SK-N-DZ (cell line): ENCODE measurements at regions not wholly inside any gene's neighbourhood (a gene's known extent, or its start where the extent isn't known, plus 50 kb on each side); places are given as distances from the start of the nearest gene placed in this dataset.

Experiments
- DNase-seq: peaks from one replicate; pipeline ENCODE4 v3.0.0-alpha.2; 2015; ENCODE audit warnings: low spot score

DNA sequence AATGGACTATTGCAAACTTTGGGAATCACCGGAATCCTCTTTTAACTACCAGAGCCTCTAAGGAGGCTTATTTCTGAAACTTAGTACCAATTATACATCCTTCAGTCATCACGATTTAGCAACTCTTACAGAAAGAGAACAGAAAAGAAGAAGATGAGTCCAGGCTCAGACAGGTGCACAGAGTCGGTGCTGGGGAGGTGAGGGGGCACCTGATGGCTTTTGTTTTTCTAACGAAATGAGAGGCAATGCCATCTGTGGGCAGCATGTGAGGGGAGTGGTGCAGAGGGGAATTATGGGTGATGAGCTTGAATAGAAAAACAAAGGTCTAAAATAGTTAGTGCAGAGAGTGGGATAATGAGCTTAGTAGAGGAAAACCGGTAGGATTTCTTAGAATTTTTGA, 522.6 kb downstream of the CMPK2 start:
- DNase-seq = no peak

DNA sequence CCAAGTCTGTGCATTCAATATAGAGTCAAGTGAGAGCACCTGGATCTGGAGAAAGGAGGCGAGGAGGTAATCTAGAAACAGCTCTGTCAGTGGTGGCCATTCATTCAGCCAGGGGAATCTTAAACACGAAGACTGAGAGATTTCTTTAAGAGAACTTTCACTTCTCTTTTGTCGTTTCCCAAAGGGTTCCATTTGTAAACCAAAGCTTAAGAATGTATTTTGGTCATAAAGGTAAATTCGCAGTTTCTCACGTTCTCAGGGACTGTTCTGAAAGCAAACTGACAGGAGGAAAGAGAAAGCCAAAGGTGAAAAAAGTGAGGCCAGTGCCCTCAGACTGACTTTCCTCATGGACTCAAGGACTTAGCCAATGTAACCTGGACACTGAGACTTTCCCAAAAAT, 513.5 kb downstream of the CMPK2 start:
- no peak for DNase-seq

DNA sequence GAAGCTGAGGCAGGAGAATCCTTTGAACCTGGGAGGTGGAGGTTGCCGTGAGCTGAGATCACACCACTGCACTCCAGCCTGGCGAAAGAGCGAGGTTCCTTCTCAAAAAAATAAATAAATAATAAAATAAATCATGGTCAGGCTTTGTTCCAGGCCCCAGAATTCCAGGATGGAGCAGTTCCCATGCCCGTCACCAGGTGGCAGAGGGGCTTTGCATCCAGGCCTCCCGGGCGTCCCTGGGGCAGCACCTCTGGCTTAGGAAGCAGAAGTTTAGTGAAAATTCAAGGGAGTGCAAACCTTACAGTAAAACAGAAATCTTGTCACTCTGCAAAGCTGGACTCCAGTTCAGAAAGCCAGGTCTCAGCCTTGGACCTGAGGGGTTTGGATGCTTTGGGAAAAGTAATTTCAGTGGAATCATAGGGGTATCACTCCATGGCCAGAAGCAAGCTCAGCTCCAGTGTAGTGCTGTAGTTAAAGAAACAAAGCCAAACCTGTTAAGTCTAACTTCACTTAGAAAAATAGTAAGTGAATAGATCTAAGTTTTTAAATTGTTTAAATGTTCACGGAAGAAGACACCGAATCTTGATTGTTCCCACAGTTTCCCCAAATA, 512.7 kb downstream of the CMPK2 start:
- peak; percentile 66 for DNase-seq

DNA sequence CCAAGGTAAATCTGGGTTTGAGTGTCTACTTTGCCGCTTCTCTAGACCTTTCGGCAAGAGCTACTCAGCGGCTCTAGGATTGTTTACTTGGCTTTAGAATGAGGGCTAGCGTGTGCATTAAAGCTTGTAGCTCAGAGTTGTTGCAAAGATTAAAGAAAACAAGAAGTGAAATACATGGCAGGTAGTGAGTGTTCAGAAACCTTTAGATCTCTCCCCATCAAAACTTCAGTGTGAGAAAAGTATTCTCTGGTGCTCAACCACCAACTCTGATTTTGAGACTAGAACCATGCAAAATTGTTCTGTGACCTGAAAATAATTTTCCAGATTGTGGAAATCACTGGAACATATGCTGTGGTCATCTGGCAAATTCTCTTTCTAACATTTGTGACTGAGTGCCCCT, 512.0 kb downstream of the CMPK2 start:
- no peak for DNase-seq

DNA sequence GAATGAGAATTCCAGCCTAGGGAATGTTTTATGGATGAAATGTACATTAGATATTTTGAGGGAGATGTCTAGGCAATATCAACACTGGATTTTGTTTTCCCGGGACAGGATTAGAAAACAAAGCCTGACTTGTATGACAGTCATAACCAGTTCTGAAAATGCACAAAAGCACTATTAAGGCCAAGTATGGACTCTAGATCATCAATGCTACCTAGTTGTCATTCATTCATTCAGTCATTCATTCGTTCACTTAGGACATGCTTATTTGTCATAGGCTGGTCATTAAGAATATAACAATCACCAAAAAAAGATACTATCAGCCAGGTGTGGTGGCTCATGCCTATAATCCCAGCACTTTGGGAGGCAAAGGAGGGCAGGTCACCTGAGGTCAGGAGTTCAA, 511.2 kb downstream of the CMPK2 start:
- no peak for DNase-seq

DNA sequence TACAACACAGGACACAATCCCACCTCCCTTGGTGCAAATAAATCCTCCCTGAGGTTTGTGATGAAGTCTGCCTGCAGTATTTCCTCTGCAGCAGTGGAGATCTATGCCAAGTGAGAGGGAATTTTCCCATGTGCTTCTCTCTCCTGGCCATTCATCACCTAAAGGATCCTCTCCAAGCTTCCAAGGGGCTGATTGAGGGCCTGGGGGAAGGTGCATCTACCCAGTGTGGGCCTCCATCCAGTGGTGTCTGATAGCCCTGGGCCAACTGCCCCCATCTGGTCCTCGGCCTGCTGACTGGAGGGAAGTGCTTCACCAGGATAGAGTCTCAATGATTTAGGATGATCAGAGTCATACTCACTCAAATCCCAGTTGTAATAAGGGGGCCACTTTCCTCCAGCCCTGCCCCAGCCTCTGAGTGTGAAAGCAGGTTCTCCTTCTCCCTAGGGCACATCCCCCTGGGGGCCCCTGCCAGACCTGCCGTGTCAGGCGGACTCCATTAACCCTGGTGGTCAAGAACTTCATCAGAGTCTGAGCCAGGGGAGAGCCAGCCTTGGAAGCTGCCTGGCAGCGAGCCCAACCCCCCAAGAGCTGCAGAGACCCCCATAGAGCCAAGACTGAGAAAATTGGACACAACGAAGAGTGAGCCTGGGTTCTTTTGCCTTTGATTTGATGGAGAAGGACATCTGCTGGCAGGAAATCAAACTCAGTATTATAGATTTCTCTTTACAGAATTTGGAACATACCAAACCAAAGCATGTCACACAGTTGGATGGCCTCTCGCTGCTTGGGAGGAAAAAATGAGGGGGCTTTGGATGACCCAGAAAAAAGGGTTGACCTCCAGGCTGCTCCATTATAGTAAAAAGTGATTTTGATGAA, 509.6 kb downstream of the CMPK2 start:
- no peak for DNase-seq

DNA sequence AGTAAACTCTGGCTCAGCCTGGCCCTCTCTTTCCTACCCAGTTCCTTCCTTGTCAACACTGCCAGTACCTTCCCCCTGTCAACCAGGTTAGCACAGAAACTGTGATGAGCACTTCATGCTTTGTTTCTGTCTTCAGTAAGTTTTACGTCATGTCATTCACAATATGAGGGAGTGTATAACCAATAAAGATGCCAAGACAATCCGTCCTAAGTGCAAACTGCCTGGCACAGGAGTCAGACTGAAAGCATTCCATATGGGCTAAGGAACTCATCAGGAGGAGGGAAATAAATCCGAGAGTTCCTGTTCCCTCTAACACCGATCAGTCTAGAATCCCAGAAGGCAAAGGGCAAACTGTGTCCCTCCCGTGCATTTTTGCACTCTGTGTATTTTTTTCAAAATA, 507.2 kb downstream of the CMPK2 start:
- DNase-seq = no peak

DNA sequence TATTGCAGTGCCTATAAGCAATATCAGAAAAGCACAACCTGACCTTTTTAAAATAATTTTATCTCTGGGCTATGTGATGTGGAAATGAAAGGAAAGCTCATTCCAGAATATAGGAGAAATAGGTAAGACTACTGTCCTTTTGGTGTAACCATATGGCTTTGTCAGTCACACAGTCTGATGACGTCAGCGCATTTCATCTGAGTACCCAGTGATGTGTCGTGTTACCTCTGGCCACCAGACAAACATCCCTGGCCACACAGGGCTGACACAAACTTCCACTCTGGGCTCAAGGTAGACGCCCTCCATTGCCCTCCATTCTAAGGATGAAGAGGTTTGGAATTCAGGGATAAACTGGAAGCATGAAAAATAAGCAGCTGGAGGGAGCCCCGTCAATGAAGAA, 506.7 kb downstream of the CMPK2 start:
- DNase-seq = no peak

DNA sequence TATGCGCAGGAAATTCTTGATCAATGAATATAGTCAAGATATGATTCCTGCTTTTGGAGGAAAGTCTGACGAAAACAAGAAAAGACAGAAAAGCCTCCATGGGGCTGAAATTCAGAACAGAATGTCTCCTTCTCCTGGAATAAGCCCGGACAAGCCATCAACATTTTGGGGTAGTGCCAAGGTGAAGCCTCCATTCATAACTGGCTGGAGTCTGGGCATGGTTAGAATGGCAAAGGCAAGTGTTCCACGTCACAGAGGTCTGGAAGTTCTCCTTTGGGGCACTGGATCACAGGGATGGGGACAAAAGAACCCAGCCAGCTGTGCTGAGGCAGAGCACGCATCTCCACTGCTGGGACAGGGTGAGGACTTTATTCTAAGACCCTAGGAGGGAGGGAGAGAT, 505.7 kb downstream of the CMPK2 start:
- DNase-seq = no peak

DNA sequence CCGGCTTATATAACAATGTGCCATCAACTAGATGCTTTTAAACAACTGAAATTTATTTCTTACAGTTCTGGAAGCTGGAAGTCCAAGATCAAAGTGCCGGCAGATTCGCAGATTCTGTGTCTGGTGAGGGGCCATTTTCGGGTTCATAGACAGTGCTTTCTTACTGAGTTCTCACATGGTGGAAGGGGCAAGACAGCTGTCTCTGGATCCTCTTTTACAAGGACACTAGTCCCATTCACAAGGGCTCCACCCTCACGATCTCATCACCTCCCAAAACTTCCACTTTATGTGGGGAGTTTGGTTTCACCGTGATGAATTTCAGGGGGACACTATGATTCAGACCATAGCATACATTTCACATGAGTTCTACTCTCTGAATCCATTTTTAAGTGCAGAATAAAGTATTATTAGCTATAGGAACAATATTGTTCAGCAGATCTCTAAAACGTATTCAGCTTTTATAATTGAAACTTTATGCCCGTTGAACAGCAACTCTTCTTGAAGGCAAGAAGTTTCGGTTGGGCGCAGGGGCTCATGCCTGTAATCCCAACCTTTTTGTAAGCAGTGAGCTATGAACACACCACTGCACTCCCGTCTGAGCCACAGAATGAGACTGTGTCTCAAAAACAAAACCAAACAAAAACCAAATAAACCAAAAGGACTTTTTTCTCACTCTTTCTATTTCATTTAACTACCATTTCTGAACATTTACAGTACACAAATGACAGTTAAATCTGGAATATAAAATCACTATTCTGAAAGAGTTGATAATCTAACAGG, 502.8 kb downstream of the CMPK2 start:
- DNase-seq = no peak

DNA sequence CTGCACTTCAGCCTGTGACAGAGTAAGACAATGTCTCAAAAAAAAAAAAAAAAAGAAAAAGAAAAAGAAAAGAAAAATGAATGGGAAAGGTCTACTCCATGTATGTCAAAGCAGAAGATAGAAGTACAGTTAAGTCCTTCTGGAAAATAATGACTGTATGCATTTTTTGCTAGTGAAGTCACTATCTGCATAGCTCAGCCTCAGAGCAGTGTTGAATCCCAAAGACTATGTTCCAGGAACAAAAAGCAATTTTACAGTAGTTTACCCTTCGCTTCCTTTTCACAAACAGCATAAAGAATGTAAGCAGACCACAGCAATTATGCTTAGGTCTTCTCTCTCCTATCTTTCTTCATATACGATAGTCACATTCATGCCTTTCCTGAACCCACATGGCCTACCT, 497.4 kb downstream of the CMPK2 start:
- DNase-seq = no peak

DNA sequence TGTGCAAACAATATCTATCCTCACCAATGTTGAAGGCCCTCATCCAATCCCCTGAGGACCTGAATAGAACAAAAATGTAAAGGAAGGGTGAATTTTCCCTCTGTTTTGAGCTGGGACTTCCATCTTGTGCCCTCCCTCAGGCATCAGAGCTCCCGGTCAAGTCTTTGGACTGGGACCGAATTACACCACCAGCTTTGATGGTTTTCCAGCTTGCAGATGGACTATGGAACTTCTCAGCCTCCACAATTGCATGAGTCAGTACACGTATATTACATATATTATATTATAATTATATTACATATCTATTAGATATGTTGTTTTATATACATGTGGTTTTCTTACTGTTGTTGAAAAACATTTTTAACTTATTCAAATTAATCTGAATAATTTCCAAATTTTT, 496.4 kb downstream of the CMPK2 start:
- no peak for DNase-seq

DNA sequence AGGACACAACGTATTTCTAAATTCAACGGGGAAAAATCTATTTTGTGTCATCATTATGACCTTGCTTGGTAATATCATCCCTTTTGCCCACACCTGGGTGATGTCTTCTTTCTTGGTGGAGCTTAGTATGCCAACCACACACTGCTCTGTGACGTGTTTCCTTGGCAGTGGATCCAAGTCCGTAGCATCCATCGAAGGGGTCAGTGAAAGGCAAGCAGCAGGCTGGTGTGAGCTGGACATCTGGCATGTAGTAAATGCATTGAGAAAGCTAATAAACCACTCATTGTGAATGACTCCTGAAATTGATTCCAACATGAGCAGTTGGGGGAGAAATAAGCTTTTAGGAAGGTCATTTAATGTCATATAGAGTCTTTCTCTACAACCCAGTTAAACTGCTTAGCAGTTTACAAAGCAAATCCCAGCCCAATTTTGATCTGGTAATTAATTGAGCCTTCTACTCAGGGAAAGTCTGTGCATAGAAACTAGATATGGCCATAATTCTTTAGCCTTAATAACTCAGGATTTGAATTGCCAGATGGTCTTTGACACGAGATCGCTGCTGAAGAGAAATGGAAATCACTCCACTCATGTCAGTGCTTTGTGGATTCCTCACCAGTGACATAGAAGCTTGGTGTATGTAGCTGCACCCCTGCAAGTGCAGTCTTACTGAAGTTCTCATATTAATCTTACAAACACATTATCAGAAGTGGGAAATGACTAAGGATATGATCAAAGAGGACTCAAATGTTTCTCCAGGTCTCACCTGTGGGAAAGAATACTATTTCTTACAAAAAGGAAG, 494.8 kb downstream of the CMPK2 start:
- peak; percentile 58 for DNase-seq

DNA sequence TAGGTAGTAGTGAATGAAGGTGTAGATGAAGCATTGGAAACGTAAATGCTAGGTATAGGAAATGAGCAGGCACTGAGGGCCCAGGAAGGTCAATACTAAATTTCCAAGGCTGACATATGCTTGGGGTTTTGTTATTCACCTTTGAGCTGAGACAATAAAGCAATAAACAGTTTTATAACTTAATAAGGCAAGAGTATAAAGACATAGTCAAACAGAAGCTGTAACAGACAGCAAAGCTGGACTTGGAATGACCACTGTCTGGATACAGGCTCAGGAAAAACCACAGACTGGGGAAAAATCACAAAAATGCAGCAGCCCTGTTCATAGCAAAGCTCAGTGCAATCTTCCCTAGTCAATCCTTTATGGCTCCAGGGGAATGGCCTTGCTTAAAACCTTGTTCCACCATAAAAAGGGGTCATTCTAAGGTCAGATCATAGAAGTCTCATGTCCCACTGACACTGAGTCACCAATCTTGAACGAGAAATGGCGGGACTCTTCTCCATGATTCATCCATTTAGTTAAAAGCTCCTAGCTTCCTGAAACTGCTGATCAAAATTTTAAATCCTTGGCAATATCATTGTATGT, 493.3 kb downstream of the CMPK2 start:
- no peak for DNase-seq

DNA sequence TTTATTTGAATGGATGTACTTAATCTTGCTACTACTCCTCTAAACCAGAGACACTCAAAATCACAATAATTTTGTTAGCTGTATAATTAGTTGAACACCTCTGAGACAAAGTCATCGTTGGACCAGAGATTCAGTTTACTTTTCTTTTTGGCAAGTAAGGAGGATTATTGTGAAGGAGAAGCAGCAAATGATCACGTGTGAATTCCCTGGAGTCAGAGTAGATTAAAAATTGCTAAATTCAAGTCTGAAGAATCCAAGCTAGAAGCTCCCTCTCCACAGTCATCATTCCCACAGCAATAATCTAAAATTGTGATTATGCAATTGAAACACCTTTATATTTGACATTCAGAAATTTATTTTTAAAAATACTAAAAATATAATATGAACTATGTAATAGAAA, 484.4 kb downstream of the CMPK2 start:
- DNase-seq = no peak

DNA sequence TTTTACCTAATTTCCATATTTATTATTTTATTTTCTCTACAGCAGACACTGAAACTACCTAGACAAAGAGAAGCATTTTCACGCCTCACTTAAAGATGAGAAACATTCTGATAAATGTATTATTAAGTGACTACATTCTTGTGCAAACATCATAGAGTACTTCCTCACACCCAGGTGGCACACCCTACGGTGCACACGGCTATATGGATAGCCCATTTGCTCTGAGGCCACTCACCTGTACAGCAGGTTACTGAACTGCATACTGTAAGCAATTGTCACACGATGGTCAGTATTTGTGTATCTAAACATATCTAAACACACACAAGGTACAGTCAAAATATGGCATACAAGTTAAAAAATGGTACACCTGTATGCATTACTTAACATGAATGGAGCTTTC, 481.4 kb downstream of the CMPK2 start:
- no peak for DNase-seq

DNA sequence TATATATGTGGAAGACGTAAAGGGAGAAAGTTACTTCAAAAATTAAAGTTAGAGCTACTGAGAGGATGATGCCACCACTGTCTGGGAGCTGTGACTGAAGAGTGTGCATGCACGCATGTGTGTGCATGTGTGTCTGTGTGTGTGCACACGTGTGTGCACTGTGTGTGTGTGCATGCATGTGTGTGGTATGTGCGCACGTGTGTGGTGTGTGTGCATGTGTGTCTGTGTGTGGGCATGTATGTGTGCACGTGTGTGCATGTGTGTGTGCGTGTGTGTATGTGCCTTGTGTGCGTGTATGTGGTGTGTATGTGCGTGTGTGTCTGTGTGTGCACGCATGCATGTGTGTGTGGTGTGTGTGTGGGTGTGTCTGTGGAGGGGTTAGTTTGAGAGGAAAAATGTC, 473.4 kb downstream of the CMPK2 start:
- no peak for DNase-seq

DNA sequence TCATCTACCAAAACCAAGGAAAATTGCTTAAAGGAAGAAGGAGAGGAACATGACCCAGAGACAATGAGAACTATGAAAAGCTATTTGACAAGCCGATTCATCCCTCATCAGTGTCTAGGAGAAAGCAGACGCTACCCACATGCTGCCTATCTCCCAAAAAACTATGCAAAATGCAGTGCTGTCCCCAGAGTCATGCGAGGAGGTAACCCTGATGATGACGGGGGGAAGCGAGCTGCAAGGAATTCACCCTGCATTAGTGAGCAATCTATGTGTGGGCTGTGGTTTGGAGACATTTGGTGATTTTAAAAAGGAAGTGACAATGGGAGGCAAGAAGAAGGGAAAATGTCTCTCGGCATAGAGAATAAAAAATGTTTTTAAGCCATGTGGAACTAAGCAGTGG, 472.7 kb downstream of the CMPK2 start:
- DNase-seq = no peak

DNA sequence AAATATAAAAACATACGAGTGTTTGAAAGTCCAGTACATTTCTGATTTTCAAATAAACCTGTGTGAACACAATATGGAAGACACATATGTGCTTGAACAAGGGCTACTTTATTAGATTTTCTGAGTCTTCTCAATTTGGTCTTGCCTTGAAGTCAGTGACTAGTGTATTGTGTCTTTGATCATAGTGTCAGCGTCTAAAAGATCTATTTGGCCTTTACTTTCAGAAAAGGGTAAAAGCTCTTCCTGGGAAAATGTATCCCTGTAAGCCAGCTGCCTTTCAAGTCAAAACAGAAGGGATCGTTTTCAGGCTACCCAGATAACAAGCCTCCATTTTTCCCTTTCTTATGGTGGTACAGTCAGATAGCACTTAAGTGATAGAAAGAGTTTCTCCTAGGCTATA, 471.9 kb downstream of the CMPK2 start:
- no peak for DNase-seq

DNA sequence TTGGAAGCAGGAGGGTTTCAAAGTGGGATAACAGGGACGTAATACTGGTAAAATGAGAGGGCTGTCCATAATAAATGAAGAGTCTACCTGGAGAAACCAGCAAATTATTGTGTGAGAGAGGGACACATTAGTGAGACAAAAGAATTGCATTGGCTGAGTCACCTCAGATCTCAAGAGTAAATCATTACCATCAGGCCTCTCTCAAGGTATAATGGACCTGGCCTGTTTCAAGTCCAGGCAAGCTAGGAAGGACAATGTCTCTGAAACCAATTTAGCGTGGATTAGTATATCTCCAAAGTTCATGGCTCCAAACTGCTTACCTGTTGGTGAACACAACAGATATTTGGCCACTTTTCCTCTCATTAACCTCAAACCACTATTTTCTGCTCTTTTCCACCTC, 471.4 kb downstream of the CMPK2 start:
- no peak for DNase-seq

DNA sequence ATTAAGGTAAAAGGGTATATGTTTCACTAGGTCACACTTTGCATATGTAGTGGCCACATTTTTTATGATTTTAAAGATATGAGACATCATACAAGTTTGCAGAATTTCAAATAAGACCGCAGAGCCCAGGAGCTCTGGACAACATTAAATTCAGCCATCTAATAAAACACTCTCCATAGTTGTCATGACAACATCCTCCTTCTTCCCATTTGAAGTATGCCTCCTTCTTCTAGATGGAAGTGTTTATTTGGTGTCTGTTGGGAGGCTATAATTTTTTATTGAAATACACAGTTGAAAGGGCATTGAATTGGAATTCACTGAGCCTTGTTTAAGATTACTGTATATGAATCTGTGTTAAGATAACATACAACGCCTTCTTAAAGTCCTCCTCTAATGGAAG, 467.3 kb downstream of the CMPK2 start:
- DNase-seq = peak; percentile 29
